WTC11 (cell line): ENCODE measurements at regions not wholly inside any gene's neighbourhood (a gene's known extent, or its start where the extent isn't known, plus 50 kb on each side); places are given as distances from the start of the nearest gene placed in this dataset.

Experiments used
- ATAC-seq: fragments of 200-7000 bp; cut with Tn5 transposase; 2 replicates; pipeline ENCODE4 v1.10.0; 2021; ENCODE audit warnings: mild to moderate bottlenecking, moderate library complexity
- CTCF ChIA-PET: fragments of 300-600 bp; sonication (Branson Sonifier 250); formaldehyde crosslinking; loops from one replicate; lab custom pipeline; 2021; ENCODE audit warnings: antibody characterized with exemption; lab: Charles Lee
- POLR2A ChIA-PET: fragments of 350-600 bp; sonication (Branson Sonifier 250); formaldehyde crosslinking; loops from one replicate; lab custom pipeline; 2021; ENCODE audit warnings: antibody characterized with exemption; lab: Charles Lee
- DNase-seq: peaks from one replicate; pipeline ENCODE4 v3.0.0; 2021; ENCODE audit warnings: low spot score
- H3K27ac Mint-ChIP-seq: 2 replicates; pipeline ENCODE4 v1.8.0; 2021; ENCODE audit warnings: mixed read lengths
- H3K27me3 Mint-ChIP-seq: 2 replicates; pipeline ENCODE4 v1.8.0; 2021; ENCODE audit warnings: low read depth, mild to moderate bottlenecking, moderate library complexity, mixed read lengths
- H3K36me3 Mint-ChIP-seq: 2 replicates; pipeline ENCODE4 v1.8.0; 2021; ENCODE audit warnings: mixed read lengths
- H3K4me1 Mint-ChIP-seq: 2 replicates; pipeline ENCODE4 v1.8.0; 2022; ENCODE audit warnings: mixed read lengths
- H3K4me3 Mint-ChIP-seq: 2 replicates; pipeline ENCODE4 v1.8.0; 2021; ENCODE audit warnings: mild to moderate bottlenecking, moderate library complexity, mixed read lengths
- H3K9me3 Mint-ChIP-seq: 2 replicates; pipeline ENCODE4 v1.8.0; 2021; ENCODE audit warnings: mixed read lengths
- ETV6 ChIP-seq: sonication (generic); formaldehyde crosslinking; IDR thresholded peaks from 2 replicates; pipeline ENCODE4 v1.8.1; 2022; ENCODE audit warnings: mild to moderate bottlenecking, missing genetic modification reagents
- FOXJ3 ChIP-seq: sonication (generic); formaldehyde crosslinking; IDR thresholded peaks from 2 replicates; pipeline ENCODE4 v1.9.0; 2021; ENCODE audit warnings: missing genetic modification reagents, mild to moderate bottlenecking, borderline replicate concordance
- JUN ChIP-seq: sonication (generic); formaldehyde crosslinking; IDR thresholded peaks from 2 replicates; pipeline ENCODE4 v1.8.0; 2023; ENCODE audit warnings: mild to moderate bottlenecking, missing genetic modification reagents
- RORB ChIP-seq: fragments of 250-450 bp; sonication (Bioruptor Pico); IDR thresholded peaks from 2 replicates; pipeline ENCODE4 v1.9.0; 2021; ENCODE audit warnings: mild to moderate bottlenecking
- TCF7 ChIP-seq: sonication (generic); formaldehyde crosslinking; IDR thresholded peaks from 2 replicates; pipeline ENCODE4 v1.8.0; 2022; ENCODE audit warnings: mild to moderate bottlenecking, low read depth, missing genetic modification reagents, moderate library complexity
- ZNF138 ChIP-seq: sonication (generic); formaldehyde crosslinking; conservative IDR thresholded peaks from 2 replicates; pipeline ENCODE4 v1.8.1; 2022; ENCODE audit warnings: mild to moderate bottlenecking, moderate library complexity, missing genetic modification reagents
- ZNF396 ChIP-seq: fragments of 250-450 bp; sonication (Bioruptor Pico); IDR thresholded peaks from 2 replicates; pipeline ENCODE4 v1.8.0; 2021; ENCODE audit warnings: mild to moderate bottlenecking, moderate library complexity, borderline replicate concordance
- ZNF671 ChIP-seq: fragments of 250-450 bp; sonication (Bioruptor Pico); IDR thresholded peaks from 2 replicates; pipeline ENCODE4 v1.8.0; 2021; ENCODE audit warnings: mild to moderate bottlenecking
- TF ChIP-seq, protein P1 (sequence below): fragments of 250-450 bp; sonication (Bioruptor Pico); IDR thresholded peaks from 2 replicates; pipeline ENCODE4 v1.9.0; 2021; ENCODE audit warnings: mild to moderate bottlenecking
- TF ChIP-seq, protein P2 (sequence below): sonication (generic); formaldehyde crosslinking; IDR thresholded peaks from 2 replicates; pipeline ENCODE4 v1.8.0; 2023; ENCODE audit warnings: missing genetic modification reagents, mild to moderate bottlenecking, borderline replicate concordance
- TF ChIP-seq, protein P3 (sequence below): sonication (generic); formaldehyde crosslinking; IDR thresholded peaks from 2 replicates; pipeline ENCODE4 v1.8.0; 2022; ENCODE audit warnings: mild to moderate bottlenecking, missing genetic modification reagents
- TF ChIP-seq, protein P4 (sequence below): sonication (generic); formaldehyde crosslinking; IDR thresholded peaks from 2 replicates; pipeline ENCODE4 v1.8.0; 2022; ENCODE audit warnings: mild to moderate bottlenecking, missing genetic modification reagents
- TF ChIP-seq, protein P5 (sequence below): fragments of 200-600 bp; IDR thresholded peaks from 2 replicates; pipeline ENCODE4 v1.8.0; 2022; ENCODE audit warnings: antibody characterized with exemption
- TF ChIP-seq, protein P6 (sequence below): fragments of 250-450 bp; sonication (Bioruptor Pico); IDR thresholded peaks from 2 replicates; pipeline ENCODE4 v2.1.2; 2022; ENCODE audit warnings: mild to moderate bottlenecking, moderate library complexity
- TF ChIP-seq, protein P7 (sequence below): sonication (generic); formaldehyde crosslinking; IDR thresholded peaks from 2 replicates; pipeline ENCODE4 v1.8.0; 2023; ENCODE audit warnings: mild to moderate bottlenecking, missing genetic modification reagents

DNA sequence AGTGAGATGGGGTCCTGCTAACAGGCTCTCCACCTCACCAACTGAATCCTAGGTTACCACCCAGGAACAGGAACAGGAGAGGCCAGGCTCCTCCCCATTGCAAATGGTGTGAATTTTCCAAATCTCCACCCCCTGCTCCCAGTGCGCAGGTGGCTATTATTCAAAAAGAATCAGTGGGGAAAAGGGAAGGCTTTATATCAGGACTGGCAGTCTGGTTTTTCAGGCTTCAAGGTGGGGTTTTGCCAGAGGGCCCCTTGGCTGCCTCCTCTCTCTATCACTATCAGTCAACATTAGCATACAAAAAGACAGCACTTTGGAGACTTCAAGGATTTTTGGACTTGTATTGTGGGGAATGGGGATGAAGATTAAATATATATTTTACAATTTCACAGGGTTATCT lies 1817.6 kb upstream of the C9orf72 start:
- Mint-ChIP-seq H3K9me3 (no peaks in the 10 kb centered on the region), H3K36me3 (no peaks in the 10 kb centered on the region), H3K27me3 (no peaks in the 10 kb centered on the region), H3K4me1 (peaks cover 16% of the 10 kb centered on the region), H3K4me3 (no peak overlapping the region), H3K27ac (no peak overlapping the region)
- TF ChIP-seq JUN (CRISPR knock-in tag) = no peak
- TF ChIP-seq, protein P1, sequence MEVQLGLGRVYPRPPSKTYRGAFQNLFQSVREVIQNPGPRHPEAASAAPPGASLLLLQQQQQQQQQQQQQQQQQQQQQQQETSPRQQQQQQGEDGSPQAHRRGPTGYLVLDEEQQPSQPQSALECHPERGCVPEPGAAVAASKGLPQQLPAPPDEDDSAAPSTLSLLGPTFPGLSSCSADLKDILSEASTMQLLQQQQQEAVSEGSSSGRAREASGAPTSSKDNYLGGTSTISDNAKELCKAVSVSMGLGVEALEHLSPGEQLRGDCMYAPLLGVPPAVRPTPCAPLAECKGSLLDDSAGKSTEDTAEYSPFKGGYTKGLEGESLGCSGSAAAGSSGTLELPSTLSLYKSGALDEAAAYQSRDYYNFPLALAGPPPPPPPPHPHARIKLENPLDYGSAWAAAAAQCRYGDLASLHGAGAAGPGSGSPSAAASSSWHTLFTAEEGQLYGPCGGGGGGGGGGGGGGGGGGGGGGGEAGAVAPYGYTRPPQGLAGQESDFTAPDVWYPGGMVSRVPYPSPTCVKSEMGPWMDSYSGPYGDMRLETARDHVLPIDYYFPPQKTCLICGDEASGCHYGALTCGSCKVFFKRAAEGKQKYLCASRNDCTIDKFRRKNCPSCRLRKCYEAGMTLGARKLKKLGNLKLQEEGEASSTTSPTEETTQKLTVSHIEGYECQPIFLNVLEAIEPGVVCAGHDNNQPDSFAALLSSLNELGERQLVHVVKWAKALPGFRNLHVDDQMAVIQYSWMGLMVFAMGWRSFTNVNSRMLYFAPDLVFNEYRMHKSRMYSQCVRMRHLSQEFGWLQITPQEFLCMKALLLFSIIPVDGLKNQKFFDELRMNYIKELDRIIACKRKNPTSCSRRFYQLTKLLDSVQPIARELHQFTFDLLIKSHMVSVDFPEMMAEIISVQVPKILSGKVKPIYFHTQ (CRISPR knock-in tag) = no peak
- no peak for TF ChIP-seq TCF7 (CRISPR knock-in tag)
- TF ChIP-seq, protein P2, sequence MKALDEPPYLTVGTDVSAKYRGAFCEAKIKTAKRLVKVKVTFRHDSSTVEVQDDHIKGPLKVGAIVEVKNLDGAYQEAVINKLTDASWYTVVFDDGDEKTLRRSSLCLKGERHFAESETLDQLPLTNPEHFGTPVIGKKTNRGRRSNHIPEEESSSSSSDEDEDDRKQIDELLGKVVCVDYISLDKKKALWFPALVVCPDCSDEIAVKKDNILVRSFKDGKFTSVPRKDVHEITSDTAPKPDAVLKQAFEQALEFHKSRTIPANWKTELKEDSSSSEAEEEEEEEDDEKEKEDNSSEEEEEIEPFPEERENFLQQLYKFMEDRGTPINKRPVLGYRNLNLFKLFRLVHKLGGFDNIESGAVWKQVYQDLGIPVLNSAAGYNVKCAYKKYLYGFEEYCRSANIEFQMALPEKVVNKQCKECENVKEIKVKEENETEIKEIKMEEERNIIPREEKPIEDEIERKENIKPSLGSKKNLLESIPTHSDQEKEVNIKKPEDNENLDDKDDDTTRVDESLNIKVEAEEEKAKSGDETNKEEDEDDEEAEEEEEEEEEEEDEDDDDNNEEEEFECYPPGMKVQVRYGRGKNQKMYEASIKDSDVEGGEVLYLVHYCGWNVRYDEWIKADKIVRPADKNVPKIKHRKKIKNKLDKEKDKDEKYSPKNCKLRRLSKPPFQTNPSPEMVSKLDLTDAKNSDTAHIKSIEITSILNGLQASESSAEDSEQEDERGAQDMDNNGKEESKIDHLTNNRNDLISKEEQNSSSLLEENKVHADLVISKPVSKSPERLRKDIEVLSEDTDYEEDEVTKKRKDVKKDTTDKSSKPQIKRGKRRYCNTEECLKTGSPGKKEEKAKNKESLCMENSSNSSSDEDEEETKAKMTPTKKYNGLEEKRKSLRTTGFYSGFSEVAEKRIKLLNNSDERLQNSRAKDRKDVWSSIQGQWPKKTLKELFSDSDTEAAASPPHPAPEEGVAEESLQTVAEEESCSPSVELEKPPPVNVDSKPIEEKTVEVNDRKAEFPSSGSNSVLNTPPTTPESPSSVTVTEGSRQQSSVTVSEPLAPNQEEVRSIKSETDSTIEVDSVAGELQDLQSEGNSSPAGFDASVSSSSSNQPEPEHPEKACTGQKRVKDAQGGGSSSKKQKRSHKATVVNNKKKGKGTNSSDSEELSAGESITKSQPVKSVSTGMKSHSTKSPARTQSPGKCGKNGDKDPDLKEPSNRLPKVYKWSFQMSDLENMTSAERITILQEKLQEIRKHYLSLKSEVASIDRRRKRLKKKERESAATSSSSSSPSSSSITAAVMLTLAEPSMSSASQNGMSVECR = no peak
- TF ChIP-seq, protein P3, sequence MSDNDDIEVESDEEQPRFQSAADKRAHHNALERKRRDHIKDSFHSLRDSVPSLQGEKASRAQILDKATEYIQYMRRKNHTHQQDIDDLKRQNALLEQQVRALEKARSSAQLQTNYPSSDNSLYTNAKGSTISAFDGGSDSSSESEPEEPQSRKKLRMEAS (CRISPR knock-in tag) = no peak
- TF ChIP-seq FOXJ3 = no peak
- TF ChIP-seq ZNF396 (CRISPR knock-in tag) = no peak
- TF ChIP-seq RORB (CRISPR knock-in tag) = no peak
- TF ChIP-seq, protein P4, sequence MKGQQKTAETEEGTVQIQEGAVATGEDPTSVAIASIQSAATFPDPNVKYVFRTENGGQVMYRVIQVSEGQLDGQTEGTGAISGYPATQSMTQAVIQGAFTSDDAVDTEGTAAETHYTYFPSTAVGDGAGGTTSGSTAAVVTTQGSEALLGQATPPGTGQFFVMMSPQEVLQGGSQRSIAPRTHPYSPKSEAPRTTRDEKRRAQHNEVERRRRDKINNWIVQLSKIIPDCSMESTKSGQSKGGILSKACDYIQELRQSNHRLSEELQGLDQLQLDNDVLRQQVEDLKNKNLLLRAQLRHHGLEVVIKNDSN = no peak
- no peak for TF ChIP-seq ZNF671 (CRISPR knock-in tag)
- TF ChIP-seq, protein P5, sequence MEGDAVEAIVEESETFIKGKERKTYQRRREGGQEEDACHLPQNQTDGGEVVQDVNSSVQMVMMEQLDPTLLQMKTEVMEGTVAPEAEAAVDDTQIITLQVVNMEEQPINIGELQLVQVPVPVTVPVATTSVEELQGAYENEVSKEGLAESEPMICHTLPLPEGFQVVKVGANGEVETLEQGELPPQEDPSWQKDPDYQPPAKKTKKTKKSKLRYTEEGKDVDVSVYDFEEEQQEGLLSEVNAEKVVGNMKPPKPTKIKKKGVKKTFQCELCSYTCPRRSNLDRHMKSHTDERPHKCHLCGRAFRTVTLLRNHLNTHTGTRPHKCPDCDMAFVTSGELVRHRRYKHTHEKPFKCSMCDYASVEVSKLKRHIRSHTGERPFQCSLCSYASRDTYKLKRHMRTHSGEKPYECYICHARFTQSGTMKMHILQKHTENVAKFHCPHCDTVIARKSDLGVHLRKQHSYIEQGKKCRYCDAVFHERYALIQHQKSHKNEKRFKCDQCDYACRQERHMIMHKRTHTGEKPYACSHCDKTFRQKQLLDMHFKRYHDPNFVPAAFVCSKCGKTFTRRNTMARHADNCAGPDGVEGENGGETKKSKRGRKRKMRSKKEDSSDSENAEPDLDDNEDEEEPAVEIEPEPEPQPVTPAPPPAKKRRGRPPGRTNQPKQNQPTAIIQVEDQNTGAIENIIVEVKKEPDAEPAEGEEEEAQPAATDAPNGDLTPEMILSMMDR = no peak
- TF ChIP-seq, protein P6, sequence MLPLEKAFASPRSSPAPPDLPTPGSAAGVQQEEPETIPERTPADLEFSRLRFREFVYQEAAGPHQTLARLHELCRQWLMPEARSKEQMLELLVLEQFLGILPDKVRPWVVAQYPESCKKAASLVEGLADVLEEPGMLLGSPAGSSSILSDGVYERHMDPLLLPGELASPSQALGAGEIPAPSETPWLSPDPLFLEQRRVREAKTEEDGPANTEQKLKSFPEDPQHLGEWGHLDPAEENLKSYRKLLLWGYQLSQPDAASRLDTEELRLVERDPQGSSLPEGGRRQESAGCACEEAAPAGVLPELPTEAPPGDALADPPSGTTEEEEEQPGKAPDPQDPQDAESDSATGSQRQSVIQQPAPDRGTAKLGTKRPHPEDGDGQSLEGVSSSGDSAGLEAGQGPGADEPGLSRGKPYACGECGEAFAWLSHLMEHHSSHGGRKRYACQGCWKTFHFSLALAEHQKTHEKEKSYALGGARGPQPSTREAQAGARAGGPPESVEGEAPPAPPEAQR (CRISPR knock-in tag) = no peak
- no peak for TF ChIP-seq ZNF138 (CRISPR knock-in tag)
- TF ChIP-seq, protein P7, sequence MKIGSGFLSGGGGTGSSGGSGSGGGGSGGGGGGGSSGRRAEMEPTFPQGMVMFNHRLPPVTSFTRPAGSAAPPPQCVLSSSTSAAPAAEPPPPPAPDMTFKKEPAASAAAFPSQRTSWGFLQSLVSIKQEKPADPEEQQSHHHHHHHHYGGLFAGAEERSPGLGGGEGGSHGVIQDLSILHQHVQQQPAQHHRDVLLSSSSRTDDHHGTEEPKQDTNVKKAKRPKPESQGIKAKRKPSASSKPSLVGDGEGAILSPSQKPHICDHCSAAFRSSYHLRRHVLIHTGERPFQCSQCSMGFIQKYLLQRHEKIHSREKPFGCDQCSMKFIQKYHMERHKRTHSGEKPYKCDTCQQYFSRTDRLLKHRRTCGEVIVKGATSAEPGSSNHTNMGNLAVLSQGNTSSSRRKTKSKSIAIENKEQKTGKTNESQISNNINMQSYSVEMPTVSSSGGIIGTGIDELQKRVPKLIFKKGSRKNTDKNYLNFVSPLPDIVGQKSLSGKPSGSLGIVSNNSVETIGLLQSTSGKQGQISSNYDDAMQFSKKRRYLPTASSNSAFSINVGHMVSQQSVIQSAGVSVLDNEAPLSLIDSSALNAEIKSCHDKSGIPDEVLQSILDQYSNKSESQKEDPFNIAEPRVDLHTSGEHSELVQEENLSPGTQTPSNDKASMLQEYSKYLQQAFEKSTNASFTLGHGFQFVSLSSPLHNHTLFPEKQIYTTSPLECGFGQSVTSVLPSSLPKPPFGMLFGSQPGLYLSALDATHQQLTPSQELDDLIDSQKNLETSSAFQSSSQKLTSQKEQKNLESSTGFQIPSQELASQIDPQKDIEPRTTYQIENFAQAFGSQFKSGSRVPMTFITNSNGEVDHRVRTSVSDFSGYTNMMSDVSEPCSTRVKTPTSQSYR (CRISPR knock-in tag) = no peak
- no peak for TF ChIP-seq ETV6 (CRISPR knock-in tag)
- CTCF ChIA-PET = no interaction called here
- DNase-seq (peak; percentile 11), ATAC-seq (peak; percentile 76)
- POLR2A ChIA-PET = no interaction called here
